MM.1S (cell line): ENCODE measurements at regions not wholly inside any gene's neighbourhood (a gene's known extent, or its start where the extent isn't known, plus 50 kb on each side); places are given as distances from the start of the nearest gene placed in this dataset.
"Not testable (repeated sequence)": the region's sequence is repeated elsewhere in the genome, so short reads cannot be mapped to it uniquely, and the experiment has no call there.

Experiments used
- EZH2 ChIP-seq: fragments of 300-600 bp; sonication (generic); optimal IDR thresholded peaks from 2 replicates; pipeline ENCODE3; 2017; ENCODE audit warnings: low read depth, mild to moderate bottlenecking, antibody characterized with exemption, low read length, mixed read lengths
- EZH2phosphoT487 ChIP-seq: fragments of 300-600 bp; sonication (generic); IDR thresholded peaks from 2 replicates; pipeline ENCODE4 v1.6.1; 2018; ENCODE audit warnings: antibody characterized with exemption, low read length
- TF ChIP-seq, protein P1 (sequence below): fragments of 300-600 bp; sonication (generic); IDR thresholded peaks from 2 replicates; pipeline ENCODE4 v1.5.1; 2016; ENCODE audit warnings: antibody characterized with exemption, low read length, mixed read lengths

DNA sequence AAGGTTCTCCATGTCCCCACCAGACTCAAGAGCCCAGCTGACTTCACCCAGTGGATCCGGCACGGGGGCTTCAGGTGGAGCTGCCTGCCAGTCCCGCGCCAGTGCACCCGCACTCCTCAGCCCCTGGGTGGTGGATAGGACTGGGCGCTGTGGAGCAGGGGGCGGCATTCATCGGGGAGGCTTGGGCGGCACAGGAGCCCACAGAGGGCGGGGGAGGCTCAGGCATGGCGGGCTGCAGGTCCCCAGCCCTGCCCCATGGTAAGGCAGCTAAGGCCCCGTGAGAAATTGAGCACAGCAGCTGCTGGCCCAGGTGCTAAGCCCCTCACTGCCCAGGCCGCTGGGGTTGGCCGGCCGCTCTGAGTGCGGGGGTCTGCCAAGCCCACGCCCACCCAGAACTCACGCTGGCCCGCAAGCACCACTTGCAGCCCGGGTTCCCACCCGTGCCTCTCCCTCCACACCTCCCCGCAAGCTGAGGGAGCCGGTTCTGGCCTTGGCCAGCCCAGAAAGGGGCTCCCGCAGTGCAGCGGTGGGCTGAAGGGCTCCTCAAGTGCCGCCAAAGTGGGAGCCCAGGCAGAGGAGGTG is 1737.7 kb downstream of the ARAP2 start:
- TF ChIP-seq, protein P1, sequence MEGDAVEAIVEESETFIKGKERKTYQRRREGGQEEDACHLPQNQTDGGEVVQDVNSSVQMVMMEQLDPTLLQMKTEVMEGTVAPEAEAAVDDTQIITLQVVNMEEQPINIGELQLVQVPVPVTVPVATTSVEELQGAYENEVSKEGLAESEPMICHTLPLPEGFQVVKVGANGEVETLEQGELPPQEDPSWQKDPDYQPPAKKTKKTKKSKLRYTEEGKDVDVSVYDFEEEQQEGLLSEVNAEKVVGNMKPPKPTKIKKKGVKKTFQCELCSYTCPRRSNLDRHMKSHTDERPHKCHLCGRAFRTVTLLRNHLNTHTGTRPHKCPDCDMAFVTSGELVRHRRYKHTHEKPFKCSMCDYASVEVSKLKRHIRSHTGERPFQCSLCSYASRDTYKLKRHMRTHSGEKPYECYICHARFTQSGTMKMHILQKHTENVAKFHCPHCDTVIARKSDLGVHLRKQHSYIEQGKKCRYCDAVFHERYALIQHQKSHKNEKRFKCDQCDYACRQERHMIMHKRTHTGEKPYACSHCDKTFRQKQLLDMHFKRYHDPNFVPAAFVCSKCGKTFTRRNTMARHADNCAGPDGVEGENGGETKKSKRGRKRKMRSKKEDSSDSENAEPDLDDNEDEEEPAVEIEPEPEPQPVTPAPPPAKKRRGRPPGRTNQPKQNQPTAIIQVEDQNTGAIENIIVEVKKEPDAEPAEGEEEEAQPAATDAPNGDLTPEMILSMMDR = not testable (repeated sequence)
- TF ChIP-seq EZH2, EZH2phosphoT487: not testable (repeated sequence)
